Caco-2 (cell line): ENCODE measurements at regions not wholly inside any gene's neighbourhood (a gene's known extent, or its start where the extent isn't known, plus 50 kb on each side); places are given as distances from the start of the nearest gene placed in this dataset.

Source experiments
- BruUV-seq: library from RNA; stranded (reverse); fragments of 400-500 nt; replicated peaks from 2 replicates; lab custom pipeline; 2021; lab: Mats Ljungman, UMichigan
- CTCF ChIA-PET: fragments of 300-600 bp; sonication (Branson Sonifier 250); formaldehyde crosslinking; loops from one replicate; lab custom pipeline; 2022; ENCODE audit warnings: antibody characterized with exemption; lab: Charles Lee
- POLR2A ChIA-PET: fragments of 300-600 bp; sonication (Branson Sonifier 250); formaldehyde crosslinking; loops from one replicate; lab custom pipeline; 2022; ENCODE audit warnings: antibody characterized with exemption; lab: Charles Lee
- DNase-seq, 2 experiments: peaks; one replicate each; pipeline versions ENCODE4 v3.0.0 to v3.0.0-alpha.2; 2020 to 2022
- H3K27me3 ChIP-seq: replicated peaks from 2 replicates; pipeline ENCODE4 v1.6.0; 2011; ENCODE audit warnings: low read length; ENCODE audit not compliant: control insufficient read depth, insufficient read depth
- H3K36me3 ChIP-seq: 2 replicates; pipeline ENCODE4 v1.5.1; 2011; ENCODE audit warnings: low read length; ENCODE audit not compliant: control insufficient read depth, insufficient read depth
- H3K4me1 ChIP-seq: fragments of 250-450 bp; sonication (Bioruptor Pico); 2 replicates; pipeline ENCODE4 v1.5.1; 2020; ENCODE audit warnings: mild to moderate bottlenecking
- H3K4me3 ChIP-seq: 2 replicates; pipeline ENCODE4 v1.5.1; 2011; ENCODE audit warnings: low read depth, mild to moderate bottlenecking, control low read depth, low read length
- H3K9me3 ChIP-seq: fragments of 250-450 bp; sonication (Bioruptor Pico); 2 replicates; pipeline ENCODE4 v1.5.1; 2020; ENCODE audit warnings: mild to moderate bottlenecking, moderate library complexity
- H3K27ac Mint-ChIP-seq: one replicate; pipeline ENCODE4 v1.8.0; 2022; ENCODE audit warnings: mixed read lengths; ENCODE audit not compliant: unreplicated experiment
- H3K27me3 Mint-ChIP-seq: one replicate; pipeline ENCODE4 v1.8.0; 2022; ENCODE audit warnings: mixed read lengths; ENCODE audit not compliant: insufficient read depth, unreplicated experiment
- H3K36me3 Mint-ChIP-seq: one replicate; pipeline ENCODE4 v1.8.0; 2022; ENCODE audit warnings: mild to moderate bottlenecking, mixed read lengths; ENCODE audit not compliant: insufficient read depth, unreplicated experiment
- H3K4me1 Mint-ChIP-seq: one replicate; pipeline ENCODE4 v1.8.0; 2022; ENCODE audit warnings: low read depth, mixed read lengths; ENCODE audit not compliant: unreplicated experiment
- H3K4me3 Mint-ChIP-seq: one replicate; pipeline ENCODE4 v1.8.0; 2022; ENCODE audit warnings: mild to moderate bottlenecking, moderate library complexity, mixed read lengths; ENCODE audit not compliant: unreplicated experiment
- H3K9me3 Mint-ChIP-seq: one replicate; pipeline ENCODE4 v1.8.0; 2022; ENCODE audit warnings: mixed read lengths; ENCODE audit not compliant: unreplicated experiment
- CTCF ChIP-seq, 2 experiments: fragments of 200-600 bp in 1 of 2; IDR thresholded peaks; 1 replicate in 1 of 2; 2 replicates in 1 of 2; pipeline versions ENCODE4 v1.5.1 to v1.8.0; 2011 to 2022; ENCODE audit warnings: antibody characterized with exemption in 1 of 2, control low read depth in 1 of 2, inconsistent platforms in 1 of 2, low read depth in 1 of 2, low read length in 1 of 2, mild to moderate bottlenecking in 1 of 2, moderate library complexity in 1 of 2; ENCODE audit not compliant: insufficient read depth in 1 of 2, severe bottlenecking in 1 of 2, unreplicated experiment in 1 of 2
- intact Hi-C: fragments of 100-400 bp; cut with micrococcal nuclease; formaldehyde crosslinking; loops from one replicate; pipeline ENCODE4 v1.10.0; 2022; ENCODE audit not compliant: unreplicated experiment

DNA sequence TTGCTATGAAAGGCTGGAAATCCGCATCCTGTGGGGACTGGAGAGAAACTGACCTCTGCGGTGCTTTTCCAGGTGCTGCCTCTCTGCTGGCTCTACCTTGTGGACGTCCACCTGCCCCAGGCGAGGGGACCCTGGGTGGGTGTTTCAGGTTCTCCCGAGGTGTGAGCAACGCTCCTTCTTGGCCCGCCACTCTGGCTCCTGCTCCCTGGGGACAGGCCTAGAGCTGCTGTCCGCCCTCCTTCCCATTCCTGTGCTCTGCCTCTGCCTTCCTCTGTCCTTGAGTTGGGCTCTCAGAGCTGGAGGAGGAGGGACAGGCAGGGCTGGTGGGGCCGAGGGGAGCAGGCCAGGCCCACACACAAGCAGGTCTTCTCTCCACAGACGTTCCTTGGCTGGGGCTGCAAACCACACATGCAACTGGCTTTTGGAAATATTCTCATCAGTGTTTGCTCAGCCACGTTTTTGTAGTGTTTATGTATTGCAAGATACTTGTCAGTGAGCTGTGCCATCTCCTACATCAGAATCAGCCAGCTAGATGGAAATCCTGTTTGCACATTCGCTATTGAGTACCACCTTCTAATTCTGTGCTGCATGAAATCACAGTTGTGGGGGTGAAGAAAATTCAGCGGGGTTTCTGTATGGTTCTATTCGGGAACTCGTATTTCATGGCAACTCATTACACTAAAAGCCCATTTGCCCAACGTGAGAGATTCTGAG, 1115.0 kb downstream of the BRD1 start:
- peaks cover 26% of the 10 kb centered on the region for H3K9me3 Mint-ChIP-seq
- BruUV-seq: no TSS peak
- no peaks in the 10 kb centered on the region for H3K27me3 Mint-ChIP-seq
- H3K4me1 Mint-ChIP-seq: no peaks in the 10 kb centered on the region
- no peaks in the 10 kb centered on the region for H3K36me3 ChIP-seq
- POLR2A ChIA-PET: no interaction called here
- H3K9me3 ChIP-seq: no peaks in the 10 kb centered on the region
- no peak overlapping the region for H3K4me3 Mint-ChIP-seq
- H3K4me3 ChIP-seq: no peak overlapping the region
- H3K27me3 ChIP-seq: no peaks in the 10 kb centered on the region
- no peak for TF ChIP-seq CTCF (IDR thresholded peaks at IDR 0.05; ENCODE audit: insufficient read depth in 1 of 2, low read depth in 1 of 2, low read length in 1 of 2, severe bottlenecking in 1 of 2, unreplicated experiment in 1 of 2)
- H3K27ac Mint-ChIP-seq: no peak overlapping the region
- DNase-seq: peak in 1 of 2 experiments; percentile 9
- no peaks in the 10 kb centered on the region for H3K36me3 Mint-ChIP-seq
- intact Hi-C loops: no loop called here
- no peaks in the 10 kb centered on the region for H3K4me1 ChIP-seq
- CTCF ChIA-PET: no interaction called here

DNA sequence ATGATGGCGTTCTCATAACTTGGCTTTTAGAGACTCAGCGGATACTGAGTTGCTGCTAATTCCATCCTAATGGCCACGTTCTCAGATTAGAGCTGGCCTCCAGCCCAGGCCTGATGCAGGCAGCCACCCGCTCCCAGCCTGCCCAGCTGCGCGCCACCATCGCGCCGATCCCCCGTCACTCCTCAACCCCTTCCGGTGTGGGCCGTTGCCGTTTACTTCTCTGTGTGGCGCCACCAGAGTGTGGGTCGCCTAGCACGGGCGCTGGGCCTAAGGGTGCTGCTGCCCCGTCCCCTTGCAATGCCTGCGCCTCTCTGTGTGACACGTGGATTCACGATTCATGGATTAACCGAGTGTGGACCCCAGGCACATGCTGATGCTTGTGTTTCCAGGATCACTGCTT, 1116.0 kb downstream of the BRD1 start:
- Histone ChIP-seq H3K36me3 (no peaks in the 10 kb centered on the region), H3K9me3 (no peaks in the 10 kb centered on the region), H3K4me1 (no peaks in the 10 kb centered on the region), H3K4me3 (no peak overlapping the region), H3K27me3 (no peaks in the 10 kb centered on the region)
- Mint-ChIP-seq H3K36me3 (no peaks in the 10 kb centered on the region), H3K9me3 (peaks cover 19% of the 10 kb centered on the region), H3K27ac (no peak overlapping the region), H3K4me3 (no peak overlapping the region), H3K27me3 (no peaks in the 10 kb centered on the region), H3K4me1 (no peaks in the 10 kb centered on the region)
- ChIA-PET POLR2A (no interaction called here), CTCF (no interaction called here)
- intact Hi-C loops: no loop called here
- no peak for TF ChIP-seq CTCF (IDR thresholded peaks at IDR 0.05; ENCODE audit: insufficient read depth in 1 of 2, low read depth in 1 of 2, low read length in 1 of 2, severe bottlenecking in 1 of 2, unreplicated experiment in 1 of 2)
- no peak for DNase-seq
- BruUV-seq: no TSS peak

DNA sequence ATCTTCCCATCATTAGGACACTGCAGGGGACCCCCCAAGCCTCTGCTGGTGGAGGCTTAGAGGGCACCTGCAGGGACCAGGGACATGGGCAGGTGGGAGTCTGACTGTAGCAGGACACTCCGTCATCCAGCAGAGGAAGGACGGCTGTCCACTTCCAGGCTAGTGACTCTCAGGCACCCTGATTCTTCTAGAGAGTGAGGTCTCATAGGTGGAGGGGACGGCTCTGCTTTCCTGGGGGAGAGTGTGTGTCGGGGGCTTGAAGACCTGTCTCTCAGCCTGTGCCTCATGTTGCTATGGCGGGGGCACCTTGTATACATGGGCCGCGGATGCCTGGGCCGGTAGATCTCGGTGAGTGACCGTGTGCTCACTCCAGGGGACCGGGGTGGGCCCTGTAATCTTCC, 1116.6 kb downstream of the BRD1 start:
- TF ChIP-seq CTCF (IDR thresholded peaks at IDR 0.05; ENCODE audit: insufficient read depth in 1 of 2, low read depth in 1 of 2, low read length in 1 of 2, severe bottlenecking in 1 of 2, unreplicated experiment in 1 of 2): no peak
- DNase-seq: peak in 1 of 2 experiments; percentile 13
- Histone ChIP-seq H3K4me3 (no peak overlapping the region), H3K9me3 (no peaks in the 10 kb centered on the region), H3K36me3 (no peaks in the 10 kb centered on the region), H3K27me3 (no peaks in the 10 kb centered on the region), H3K4me1 (no peaks in the 10 kb centered on the region)
- ChIA-PET CTCF (no interaction called here), POLR2A (no interaction called here)
- no peak overlapping the region for H3K27ac Mint-ChIP-seq
- no peaks in the 10 kb centered on the region for H3K4me1 Mint-ChIP-seq
- no peaks in the 10 kb centered on the region for H3K36me3 Mint-ChIP-seq
- H3K27me3 Mint-ChIP-seq: no peaks in the 10 kb centered on the region
- H3K4me3 Mint-ChIP-seq: no peak overlapping the region
- intact Hi-C loops: no loop called here
- H3K9me3 Mint-ChIP-seq: peaks cover 14% of the 10 kb centered on the region
- no TSS peak for BruUV-seq
